Prostate gland (tissue), 2 donors: ENCODE measurements at regions not wholly inside any gene's neighbourhood (a gene's known extent, or its start where the extent isn't known, plus 50 kb on each side); places are given as distances from the start of the nearest gene placed in this dataset.
A peak's percentile ranks its signal among the peaks of the same experiment; 100 is the strongest.

Source experiments
- DNase-seq: peaks from one replicate; pipeline ENCODE4 v3.0.0-alpha.2; 2019; ENCODE audit warnings: low spot score
- H3K27ac ChIP-seq, 2 donors: fragments of 200-600 bp; sonication (generic); 2 replicates each; pipeline ENCODE4 v1.5.1; 2017 to 2019
- H3K27me3 ChIP-seq: fragments of 200-600 bp; sonication (generic); replicated peaks from 2 replicates; pipeline ENCODE4 v1.5.1; 2019; ENCODE audit not compliant: insufficient read depth
- H3K36me3 ChIP-seq, 2 donors: fragments of 200-600 bp; sonication (generic); 1 replicate in 1 of 2; 2 replicates in 1 of 2; pipeline versions ENCODE4 v1.5.1 to v1.8.1; 2017 to 2019
- H3K4me1 ChIP-seq: fragments of 200-600 bp; sonication (generic); replicated peaks from 2 replicates; pipeline ENCODE4 v1.5.1; 2019
- H3K4me3 ChIP-seq, 2 donors: fragments of 200-600 bp; sonication (generic); 2 replicates each; pipeline ENCODE4 v1.5.1; 2017 to 2019
- H3K9me3 ChIP-seq: fragments of 200-600 bp; sonication (generic); 2 replicates; pipeline ENCODE4 v1.5.1; 2017
- POLR2A ChIP-seq: fragments of 450-650 bp; IDR thresholded peaks from one replicate; pipeline ENCODE4 v1.6.1; 2016; ENCODE audit warnings: antibody characterized with exemption, mild to moderate bottlenecking
- POLR2AphosphoS5 ChIP-seq: sonication (generic); formaldehyde crosslinking; IDR thresholded peaks from one replicate; pipeline ENCODE4 v1.6.1; 2017; ENCODE audit warnings: antibody characterized with exemption
- WGBS: methylation state at CpG from one replicate; pipeline ENCODE4 v1.1.5; 2018; 5-methylcytosine and 5-hydroxymethylcytosine counted together
- intact Hi-C: fragments of 100-400 bp; cut with DNase I; formaldehyde crosslinking; loops from one replicate; pipeline ENCODE4 v1.14.2; 2022
- TF ChIP-seq, protein P1 (sequence below), 4 experiments: fragments of 200-600 bp in 2 of 4; fragments of 450-650 bp in 2 of 4; sonication (generic) in 2 of 4; IDR thresholded peaks; 1 replicate in 3 of 4; 2 replicates in 1 of 4; pipeline ENCODE4 v1.5.1; 2016 to 2019; ENCODE audit warnings: antibody characterized with exemption in 4 of 4, mild to moderate bottlenecking in 2 of 4, moderate library complexity in 2 of 4

DNA sequence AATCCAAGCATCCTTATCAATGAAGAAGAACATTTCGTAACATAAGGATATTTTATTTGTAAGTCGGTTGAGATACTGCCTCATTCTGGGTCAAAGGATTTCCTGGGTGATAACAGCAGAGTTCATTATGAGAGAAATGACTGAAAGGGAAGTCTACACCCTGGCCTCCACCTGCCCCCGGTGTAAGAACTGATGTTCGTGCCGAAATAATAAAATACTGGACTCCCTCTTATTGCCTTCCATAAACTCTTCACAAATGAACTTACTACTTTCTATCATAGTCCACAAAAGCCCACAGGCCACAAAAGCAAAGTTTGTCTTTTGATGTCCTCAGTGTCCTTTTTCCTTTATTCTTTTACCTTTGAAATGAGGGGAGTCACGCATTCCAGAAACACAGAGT is 174.4 kb downstream of the SERPINI1 start:
- Histone ChIP-seq H3K9me3 (no peaks in the 10 kb centered on the region), H3K4me1 (no peaks in the 10 kb centered on the region), H3K27ac (no peak overlapping the region), H3K4me3 (no peak overlapping the region), H3K27me3 (no peaks in the 10 kb centered on the region), H3K36me3 (no peaks in the 10 kb centered on the region)
- DNase-seq = no peak
- intact Hi-C loops = no loop called here
- WGBS = 88% methylated on average over 6 of the region's 6 CpGs
- TF ChIP-seq POLR2A (no peak), POLR2AphosphoS5 (no peak)
- TF ChIP-seq, protein P1, sequence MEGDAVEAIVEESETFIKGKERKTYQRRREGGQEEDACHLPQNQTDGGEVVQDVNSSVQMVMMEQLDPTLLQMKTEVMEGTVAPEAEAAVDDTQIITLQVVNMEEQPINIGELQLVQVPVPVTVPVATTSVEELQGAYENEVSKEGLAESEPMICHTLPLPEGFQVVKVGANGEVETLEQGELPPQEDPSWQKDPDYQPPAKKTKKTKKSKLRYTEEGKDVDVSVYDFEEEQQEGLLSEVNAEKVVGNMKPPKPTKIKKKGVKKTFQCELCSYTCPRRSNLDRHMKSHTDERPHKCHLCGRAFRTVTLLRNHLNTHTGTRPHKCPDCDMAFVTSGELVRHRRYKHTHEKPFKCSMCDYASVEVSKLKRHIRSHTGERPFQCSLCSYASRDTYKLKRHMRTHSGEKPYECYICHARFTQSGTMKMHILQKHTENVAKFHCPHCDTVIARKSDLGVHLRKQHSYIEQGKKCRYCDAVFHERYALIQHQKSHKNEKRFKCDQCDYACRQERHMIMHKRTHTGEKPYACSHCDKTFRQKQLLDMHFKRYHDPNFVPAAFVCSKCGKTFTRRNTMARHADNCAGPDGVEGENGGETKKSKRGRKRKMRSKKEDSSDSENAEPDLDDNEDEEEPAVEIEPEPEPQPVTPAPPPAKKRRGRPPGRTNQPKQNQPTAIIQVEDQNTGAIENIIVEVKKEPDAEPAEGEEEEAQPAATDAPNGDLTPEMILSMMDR (IDR thresholded peaks at IDR 0.05) = no peak

- DNase-seq = no peak
- Histone ChIP-seq H3K36me3 (no peaks in the 10 kb centered on the region), H3K9me3 (no peaks in the 10 kb centered on the region), H3K4me1 (no peaks in the 10 kb centered on the region), H3K27ac (no peak overlapping the region), H3K27me3 (no peaks in the 10 kb centered on the region), H3K4me3 (no peak overlapping the region)
- TF ChIP-seq, protein P1 (IDR thresholded peaks at IDR 0.05) = no peak
- TF ChIP-seq POLR2A = no peak
- no peak for TF ChIP-seq POLR2AphosphoS5
- intact Hi-C loops = no loop called here
- 55% methylated on average over 1 of the region's 1 CpG for WGBS
Measured at GRCh38 chr3:167909504-167909896, 174.0 kb downstream of the SERPINI1 start.

GRCh38 chr3:167908746-167909503 is 173.4 kb downstream of the SERPINI1 start:
- no peaks in the 10 kb centered on the region for H3K9me3 ChIP-seq
- no peak overlapping the region for H3K4me3 ChIP-seq
- H3K27me3 ChIP-seq = no peaks in the 10 kb centered on the region
- DNase-seq = no peak
- H3K36me3 ChIP-seq = no peaks in the 10 kb centered on the region
- H3K27ac ChIP-seq = no peak overlapping the region
- 68% methylated on average over 5 of the region's 5 CpGs for WGBS
- no peaks in the 10 kb centered on the region for H3K4me1 ChIP-seq
- intact Hi-C loops = no loop called here
- TF ChIP-seq POLR2AphosphoS5 (no peak), POLR2A (no peak)
- TF ChIP-seq, protein P1 (IDR thresholded peaks at IDR 0.05) = no peak

GRCh38 chr3:167908221-167908620 is 172.7 kb downstream of the SERPINI1 start:
- H3K9me3 ChIP-seq = no peaks in the 10 kb centered on the region

DNA sequence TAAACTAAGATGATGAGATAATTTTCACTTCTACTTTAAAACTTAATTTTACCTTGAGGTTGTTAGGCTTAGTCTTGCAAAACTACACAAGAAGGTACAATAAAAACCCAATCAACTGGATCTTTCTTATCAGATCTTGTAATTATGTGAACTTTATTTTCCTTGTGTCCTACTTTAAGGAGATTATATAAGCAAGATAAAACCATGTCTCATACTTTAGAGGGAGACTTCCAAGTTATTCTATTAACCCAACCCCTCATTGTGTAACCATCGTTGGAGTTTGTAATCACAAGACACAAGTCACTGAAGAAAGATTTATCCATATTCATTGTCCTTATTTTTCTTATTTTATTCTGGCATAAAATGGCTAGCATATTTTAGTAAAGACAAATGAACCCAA is 165.6 kb downstream of the SERPINI1 start:
- Histone ChIP-seq H3K27me3 (no peaks in the 10 kb centered on the region), H3K36me3 (no peaks in the 10 kb centered on the region), H3K9me3 (no peaks in the 10 kb centered on the region), H3K4me3 (no peak overlapping the region), H3K27ac (no peak overlapping the region), H3K4me1 (no peaks in the 10 kb centered on the region)
- DNase-seq = no peak
- 14% methylated on average over 1 of the region's 1 CpG for WGBS
- intact Hi-C loops = no loop called here
- peak; percentile 25 for TF ChIP-seq POLR2AphosphoS5
- no peak for TF ChIP-seq POLR2A
- TF ChIP-seq, protein P1 (IDR thresholded peaks at IDR 0.05) = no peak

More at GRCh38 chr3:167908221-167908620, 172.7 kb downstream of the SERPINI1 start:
- no peak for TF ChIP-seq POLR2A
- H3K27me3 ChIP-seq = no peaks in the 10 kb centered on the region
- H3K4me1 ChIP-seq = no peaks in the 10 kb centered on the region
- no peak for DNase-seq
- no peak overlapping the region for H3K27ac ChIP-seq
- WGBS = 94% methylated on average over 4 of the region's 4 CpGs
- H3K36me3 ChIP-seq = no peaks in the 10 kb centered on the region
- no peak overlapping the region for H3K4me3 ChIP-seq
- intact Hi-C loops = no loop called here
